B cell (primary cell): ENCODE measurements at regions not wholly inside any gene's neighbourhood (a gene's known extent, or its start where the extent isn't known, plus 50 kb on each side); places are given as distances from the start of the nearest gene placed in this dataset.

Experiments used
- ATAC-seq: fragments of 200-7000 bp; cut with Tn5 transposase; one replicate; pipeline ENCODE4 v1.10.0; 2021; ENCODE audit warnings: low read depth, mild to moderate bottlenecking, moderate number of reproducible peaks, moderate library complexity
- CTCF ChIA-PET: fragments of 350-600 bp; sonication (Branson Sonifier 250); formaldehyde crosslinking; loops from one replicate; lab custom pipeline; 2021; ENCODE audit warnings: antibody characterized with exemption, inconsistent platforms; lab: Charles Lee
- POLR2A ChIA-PET: fragments of 350-600 bp; sonication (Branson Sonifier 250); formaldehyde crosslinking; loops from one replicate; lab custom pipeline; 2021; ENCODE audit warnings: antibody characterized with exemption; lab: Charles Lee
- DNase-seq: peaks from one replicate; pipeline ENCODE4 v3.0.0; 2013
- H2AFZ ChIP-seq: 2 replicates; pipeline ENCODE4 v1.6.1; 2012; ENCODE audit warnings: mild to moderate bottlenecking, low read depth, low read length; ENCODE audit not compliant: insufficient read depth, poor library complexity, severe bottlenecking
- H3K27ac ChIP-seq, 2 donors: 1 replicate in 1 of 2; 2 replicates in 1 of 2; pipeline ENCODE4 v1.5.1; 2012 to 2013; ENCODE audit warnings: low read length in 2 of 2, mild to moderate bottlenecking in 2 of 2, moderate library complexity in 1 of 2
- H3K27me3 ChIP-seq, 4 experiments: fragments of 200-600 bp in 1 of 4; sonication (generic) in 1 of 4; replicated peaks in 1 of 4; 1 replicate in 2 of 4; 2 replicates in 2 of 4; pipeline versions ENCODE4 v1.6.1 to v1.7.0; 2013 to 2016; ENCODE audit warnings: low read length in 3 of 4, mild to moderate bottlenecking in 2 of 4, mixed read lengths in 1 of 4, moderate library complexity in 1 of 4; ENCODE audit not compliant: insufficient read depth in 4 of 4, control insufficient read depth in 3 of 4; ENCODE audit errors: control extremely low read depth in 1 of 4
- H3K36me3 ChIP-seq, 2 experiments: replicated peaks in 1 of 2; 1 replicate in 1 of 2; 2 replicates in 1 of 2; pipeline versions ENCODE4 v1.6.1 to v1.7.1; 2013; ENCODE audit warnings: low read length in 1 of 2; ENCODE audit not compliant: insufficient read depth in 2 of 2, control insufficient read depth in 1 of 2; ENCODE audit errors: control extremely low read depth in 1 of 2, extremely low read depth in 1 of 2
- H3K4me1 ChIP-seq, 2 donors: fragments of 200-600 bp in 1 of 2; sonication (generic) in 1 of 2; 1 replicate in 1 of 2; 2 replicates in 1 of 2; pipeline versions ENCODE4 v1.5.1 to v1.6.1; 2013 to 2017; ENCODE audit warnings: low read length in 2 of 2; ENCODE audit not compliant: control insufficient read depth in 2 of 2, insufficient read depth in 2 of 2
- H3K4me2 ChIP-seq: replicated peaks from 2 replicates; pipeline ENCODE3; 2012; ENCODE audit warnings: mild to moderate bottlenecking, low read depth, low read length; ENCODE audit not compliant: poor library complexity, severe bottlenecking
- H3K4me3 ChIP-seq, 5 experiments: fragments of 200-600 bp in 1 of 5; sonication (generic) in 1 of 5; 1 replicate in 3 of 5; 2 replicates in 2 of 5; pipeline versions ENCODE4 v1.5.1 to v1.7.0; 2011 to 2016; ENCODE audit warnings: low read length in 4 of 5, mild to moderate bottlenecking in 4 of 5, low read depth in 2 of 5, control low read depth in 1 of 5, moderate library complexity in 1 of 5; ENCODE audit not compliant: insufficient read depth in 1 of 5; ENCODE audit errors: control extremely low read depth in 1 of 5, extremely low read depth in 1 of 5
- H3K79me2 ChIP-seq: fragments of 200-600 bp; sonication (generic); one replicate; pipeline ENCODE4 v1.6.0; 2016; ENCODE audit warnings: low read length; ENCODE audit not compliant: control insufficient read depth, insufficient read depth
- H3K9ac ChIP-seq: fragments of 200-600 bp; sonication (generic); 2 replicates; pipeline ENCODE4 v1.6.1; 2017; ENCODE audit warnings: mild to moderate bottlenecking, low read length, moderate library complexity
- H3K9me3 ChIP-seq, 3 donors: one replicate each; pipeline versions ENCODE4 v1.6.1 to v1.7.1; 2013; ENCODE audit warnings: low read length in 2 of 3; ENCODE audit not compliant: control insufficient read depth in 2 of 3, insufficient read depth in 1 of 3; ENCODE audit errors: control extremely low read depth in 1 of 3
- H4K20me1 ChIP-seq: 2 replicates; pipeline ENCODE4 v1.6.0; 2012; ENCODE audit warnings: mild to moderate bottlenecking, low read length; ENCODE audit not compliant: insufficient read depth, control insufficient read depth, poor library complexity, severe bottlenecking
- H3K27ac Mint-ChIP-seq: one replicate; pipeline ENCODE4 v1.8.0; 2021; ENCODE audit warnings: mixed read lengths
- H3K27me3 Mint-ChIP-seq: one replicate; pipeline ENCODE4 v1.8.0; 2021; ENCODE audit warnings: mixed read lengths
- H3K4me1 Mint-ChIP-seq: one replicate; pipeline ENCODE4 v1.8.0; 2021; ENCODE audit warnings: mixed read lengths
- H3K4me3 Mint-ChIP-seq: one replicate; pipeline ENCODE4 v1.8.0; 2021; ENCODE audit warnings: mixed read lengths
- H3K9me3 Mint-ChIP-seq: one replicate; pipeline ENCODE4 v1.8.0; 2022; ENCODE audit warnings: mixed read lengths; ENCODE audit not compliant: insufficient read depth
- EZH2 ChIP-seq: IDR thresholded peaks from 2 replicates; pipeline ENCODE4 v1.6.1; 2012; ENCODE audit warnings: borderline replicate concordance, low read depth, mild to moderate bottlenecking, moderate library complexity, low read length; ENCODE audit not compliant: insufficient read depth, poor library complexity, severe bottlenecking
- WGBS: methylation state at CpG from one replicate; pipeline ENCODE4 v1.1.5; 2013; ENCODE audit warnings: missing lambda C conversion rate; ENCODE audit not compliant: insufficient coverage; 5-methylcytosine and 5-hydroxymethylcytosine counted together
- intact Hi-C: fragments of 100-400 bp; cut with micrococcal nuclease; formaldehyde crosslinking; loops from one replicate; pipeline ENCODE4 v1.10.0; 2022
- TF ChIP-seq, protein P1 (sequence below): fragments of 200-600 bp; IDR thresholded peaks from one replicate; pipeline ENCODE4 v1.8.0; 2022; ENCODE audit warnings: antibody characterized with exemption, mild to moderate bottlenecking

DNA sequence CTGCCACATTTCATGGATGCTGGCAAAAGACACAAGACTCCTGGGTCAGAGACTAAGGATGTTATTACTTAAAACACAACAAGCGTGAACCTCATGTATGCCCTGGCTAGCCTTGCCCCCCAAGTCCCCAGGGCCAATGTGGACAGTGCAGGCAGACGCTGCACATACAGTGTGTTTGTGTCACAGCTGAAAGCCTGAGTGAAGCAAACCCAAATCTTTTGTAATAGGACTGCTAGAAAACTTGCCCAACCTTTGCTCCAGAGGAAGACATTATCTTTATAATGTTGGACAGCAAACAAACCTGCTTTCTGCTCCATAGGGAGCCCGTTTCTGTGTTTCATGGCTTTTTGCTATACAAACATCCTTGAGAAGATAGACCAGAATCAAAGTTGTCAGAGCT is 282.0 kb upstream of the RORA start:
- POLR2A ChIA-PET, result no interaction called here
- WGBS, result 90% methylated on average over 3 of the region's 3 CpGs

GRCh38 chr15:61509327-61509840 is 280.3 kb upstream of the RORA start:
- TF ChIP-seq, protein P1, sequence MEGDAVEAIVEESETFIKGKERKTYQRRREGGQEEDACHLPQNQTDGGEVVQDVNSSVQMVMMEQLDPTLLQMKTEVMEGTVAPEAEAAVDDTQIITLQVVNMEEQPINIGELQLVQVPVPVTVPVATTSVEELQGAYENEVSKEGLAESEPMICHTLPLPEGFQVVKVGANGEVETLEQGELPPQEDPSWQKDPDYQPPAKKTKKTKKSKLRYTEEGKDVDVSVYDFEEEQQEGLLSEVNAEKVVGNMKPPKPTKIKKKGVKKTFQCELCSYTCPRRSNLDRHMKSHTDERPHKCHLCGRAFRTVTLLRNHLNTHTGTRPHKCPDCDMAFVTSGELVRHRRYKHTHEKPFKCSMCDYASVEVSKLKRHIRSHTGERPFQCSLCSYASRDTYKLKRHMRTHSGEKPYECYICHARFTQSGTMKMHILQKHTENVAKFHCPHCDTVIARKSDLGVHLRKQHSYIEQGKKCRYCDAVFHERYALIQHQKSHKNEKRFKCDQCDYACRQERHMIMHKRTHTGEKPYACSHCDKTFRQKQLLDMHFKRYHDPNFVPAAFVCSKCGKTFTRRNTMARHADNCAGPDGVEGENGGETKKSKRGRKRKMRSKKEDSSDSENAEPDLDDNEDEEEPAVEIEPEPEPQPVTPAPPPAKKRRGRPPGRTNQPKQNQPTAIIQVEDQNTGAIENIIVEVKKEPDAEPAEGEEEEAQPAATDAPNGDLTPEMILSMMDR, result no peak
- no peak for TF ChIP-seq EZH2
- POLR2A ChIA-PET, result no interaction called here
- no peak for ATAC-seq
- H3K4me2 ChIP-seq, result no peak overlapping the region
- WGBS, result 94% methylated on average over 4 of the region's 7 CpGs
- no peaks in the 10 kb centered on the region for H3K9me3 ChIP-seq
- H3K36me3 ChIP-seq, result no peaks in the 10 kb centered on the region
- DNase-seq, result no peak
- H4K20me1 ChIP-seq, result no peaks in the 10 kb centered on the region
- no peaks in the 10 kb centered on the region for H3K79me2 ChIP-seq
- intact Hi-C loops, result no loop called here
- no peaks in the 10 kb centered on the region for H3K4me1 Mint-ChIP-seq
- no peak overlapping the region for H3K27ac Mint-ChIP-seq
- no peak overlapping the region for H3K27ac ChIP-seq
- no peaks in the 10 kb centered on the region for H3K9me3 Mint-ChIP-seq
- H3K27me3 Mint-ChIP-seq, result peaks cover 22% of the 10 kb centered on the region
- no peaks in the 10 kb centered on the region for H3K27me3 ChIP-seq
- H3K4me3 Mint-ChIP-seq, result no peak overlapping the region
- no peaks in the 10 kb centered on the region for H3K4me1 ChIP-seq
- CTCF ChIA-PET, result no interaction called here
- H2AFZ ChIP-seq, result no peak overlapping the region
- H3K9ac ChIP-seq, result no peak overlapping the region
- H3K4me3 ChIP-seq, result no peak overlapping the region

More for the DNA sequence above, 282.0 kb upstream of the RORA start:
- Histone ChIP-seq H3K79me2 (no peaks in the 10 kb centered on the region), H3K36me3 (no peaks in the 10 kb centered on the region), H3K27me3 (no peaks in the 10 kb centered on the region), H3K9me3 (no peaks in the 10 kb centered on the region), H3K4me3 (no peak overlapping the region), H3K27ac (no peak overlapping the region), H2AFZ (no peak overlapping the region), H3K4me2 (no peak overlapping the region), H4K20me1 (no peaks in the 10 kb centered on the region), H3K4me1 (no peaks in the 10 kb centered on the region), H3K9ac (no peak overlapping the region)
- CTCF ChIA-PET, result no interaction called here
- Mint-ChIP-seq H3K4me3 (no peak overlapping the region), H3K4me1 (no peaks in the 10 kb centered on the region), H3K9me3 (no peaks in the 10 kb centered on the region), H3K27ac (no peak overlapping the region), H3K27me3 (peaks cover 22% of the 10 kb centered on the region)
- no peak for DNase-seq
- no peak for ATAC-seq
- intact Hi-C loops, result no loop called here
- TF ChIP-seq, protein P1, result no peak
- TF ChIP-seq EZH2, result no peak
